Naive thymus-derived CD8-positive, alpha-beta T cell (primary cell): ENCODE measurements at regions not wholly inside any gene's neighbourhood (a gene's known extent, or its start where the extent isn't known, plus 50 kb on each side); places are given as distances from the start of the nearest gene placed in this dataset.
"Not testable (repeated sequence)": the region's sequence is repeated elsewhere in the genome, so short reads cannot be mapped to it uniquely, and the experiment has no call there.

Source experiments
- ATAC-seq, 2 donors: fragments of 150-1000 bp; cut with Tn5 transposase in 1 of 2; sonication (Bioruptor Pico), chemical (Tn5 transposase) in 1 of 2; 1 replicate in 1 of 2; 2 replicates in 1 of 2; pipeline ENCODE4 v1.10.0; 2021; ENCODE audit warnings: mild to moderate bottlenecking in 2 of 2, moderate library complexity in 2 of 2
- POLR2A ChIA-PET: fragments of 350-600 bp; sonication (Branson Sonifier 250); formaldehyde crosslinking; loops from one replicate; lab custom pipeline; 2021; ENCODE audit warnings: antibody characterized with exemption; lab: Charles Lee
- DNase-seq, 10 donors: peaks; one replicate each; pipeline versions ENCODE4 v3.0.0 to v3.0.0-alpha.2; 2020 to 2022
- H3K27ac Mint-ChIP-seq, 10 donors: one replicate each; pipeline ENCODE4 v1.8.0; 2020 to 2022; ENCODE audit warnings: mild to moderate bottlenecking in 10 of 10, mixed read lengths in 10 of 10, moderate library complexity in 4 of 10, inconsistent platforms in 1 of 10
- H3K27me3 Mint-ChIP-seq, 5 donors: one replicate each; pipeline ENCODE4 v1.8.0; 2021 to 2022; ENCODE audit warnings: mixed read lengths in 5 of 5
- H3K36me3 Mint-ChIP-seq, 3 donors: one replicate each; pipeline ENCODE4 v1.8.0; 2020 to 2022; ENCODE audit warnings: mixed read lengths in 3 of 3, mild to moderate bottlenecking in 2 of 3, inconsistent platforms in 1 of 3
- H3K4me1 Mint-ChIP-seq, 4 donors: one replicate each; pipeline ENCODE4 v1.8.0; 2021 to 2022; ENCODE audit warnings: mixed read lengths in 4 of 4
- H3K4me3 Mint-ChIP-seq, 10 donors: one replicate each; pipeline ENCODE4 v1.8.0; 2020 to 2022; ENCODE audit warnings: mild to moderate bottlenecking in 10 of 10, mixed read lengths in 10 of 10, moderate library complexity in 6 of 10, inconsistent platforms in 1 of 10
- H3K9me3 Mint-ChIP-seq, 9 donors: one replicate each; pipeline ENCODE4 v1.8.0; 2020 to 2022; ENCODE audit warnings: mixed read lengths in 9 of 9, mild to moderate bottlenecking in 3 of 9, inconsistent platforms in 1 of 9, moderate library complexity in 1 of 9

DNA sequence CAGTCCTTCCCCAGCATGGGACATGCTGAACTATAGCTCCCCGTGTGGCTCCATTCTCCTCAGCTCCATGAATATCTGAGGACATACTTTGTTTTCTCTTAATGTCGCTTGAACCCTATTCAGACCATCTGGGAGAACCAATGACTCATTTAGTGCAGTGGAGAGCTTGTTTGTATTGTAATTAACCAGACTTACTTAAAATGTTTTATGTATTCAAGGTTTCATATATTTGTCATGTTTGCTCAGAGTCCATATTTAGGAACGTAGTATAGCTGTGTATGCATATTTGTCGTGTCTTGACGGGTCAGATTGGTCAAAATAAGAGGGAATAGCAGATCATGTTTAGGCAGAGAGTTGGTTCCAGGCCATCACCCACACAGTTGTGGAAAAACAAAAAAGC lies 150.1 kb upstream of the NTRK2 start:
- Mint-ChIP-seq H3K27me3 (peaks cover 0 to 3% (median 0%) of the 10 kb centered on the region in 5 donors), H3K9me3 (peaks cover 1 to 20% (median 3%) of the 10 kb centered on the region in 9 donors), H3K4me3 (no peak overlapping the region), H3K36me3 (peaks cover 0 to 11% (median 0%) of the 10 kb centered on the region in 3 donors), H3K4me1 (no peaks in the 10 kb centered on the region), H3K27ac (no peak overlapping the region)
- POLR2A ChIA-PET: no interaction called here
- ATAC-seq (no peak), DNase-seq (no peak)

DNA sequence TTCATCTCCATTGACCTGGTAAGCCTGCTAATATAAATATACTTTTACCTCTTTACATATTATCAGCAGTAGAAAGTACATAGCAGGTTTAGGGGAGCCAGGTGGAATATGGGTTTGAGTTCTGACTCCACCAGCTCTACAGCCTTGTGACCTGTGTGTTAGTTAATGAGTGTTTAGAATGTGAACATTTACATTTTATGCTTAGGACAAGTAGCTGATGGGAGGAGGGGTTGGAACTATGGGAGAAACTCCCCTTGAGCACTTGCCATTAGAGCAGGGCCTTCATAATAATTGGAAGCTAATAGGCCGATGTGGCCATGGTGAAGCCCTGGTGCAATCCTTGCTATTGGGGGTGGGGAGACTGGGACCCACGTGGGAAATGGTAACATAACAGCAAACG lies 148.3 kb upstream of the NTRK2 start:
- H3K9me3 Mint-ChIP-seq: peaks cover 0 to 27% (median 11%) of the 10 kb centered on the region in 9 donors

DNA sequence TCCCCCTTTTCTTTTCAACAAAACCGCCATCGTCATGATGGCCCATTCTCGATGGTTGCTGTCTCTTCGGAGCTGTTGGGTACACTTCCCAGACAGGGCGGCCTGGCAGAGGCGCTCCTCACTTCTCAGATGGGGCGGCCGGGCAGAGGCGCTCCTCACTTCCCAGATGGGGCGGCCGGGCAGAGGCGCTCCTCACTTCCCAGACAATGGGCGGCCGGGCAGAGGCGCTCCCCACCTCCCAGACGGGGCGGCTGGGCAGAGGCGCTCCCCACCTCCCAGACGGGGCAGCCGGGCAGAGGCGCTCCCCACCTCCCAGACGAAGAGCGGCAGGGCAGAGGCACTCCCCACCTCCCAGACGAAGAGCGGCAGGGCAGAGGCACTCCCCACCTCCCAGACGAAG lies 143.3 kb upstream of the NTRK2 start:
- H3K4me3 Mint-ChIP-seq, H3K4me1 Mint-ChIP-seq, POLR2A ChIA-PET, DNase-seq, H3K27me3 Mint-ChIP-seq, ATAC-seq, H3K27ac Mint-ChIP-seq: not testable (repeated sequence)
- Mint-ChIP-seq H3K36me3 (peaks cover 0 to 12% (median 0%) of the 10 kb centered on the region in 3 donors), H3K9me3 (peaks cover 2 to 35% (median 22%) of the 10 kb centered on the region in 9 donors)

More for the DNA sequence above, 148.3 kb upstream of the NTRK2 start:
- Mint-ChIP-seq H3K36me3 (peaks cover 0 to 11% (median 0%) of the 10 kb centered on the region in 3 donors), H3K4me1 (no peaks in the 10 kb centered on the region), H3K4me3 (no peak overlapping the region), H3K27me3 (peaks cover 0 to 3% (median 0%) of the 10 kb centered on the region in 5 donors), H3K27ac (no peak overlapping the region)
- ATAC-seq: no peak
- DNase-seq: no peak
- POLR2A ChIA-PET: no interaction called here

DNA sequence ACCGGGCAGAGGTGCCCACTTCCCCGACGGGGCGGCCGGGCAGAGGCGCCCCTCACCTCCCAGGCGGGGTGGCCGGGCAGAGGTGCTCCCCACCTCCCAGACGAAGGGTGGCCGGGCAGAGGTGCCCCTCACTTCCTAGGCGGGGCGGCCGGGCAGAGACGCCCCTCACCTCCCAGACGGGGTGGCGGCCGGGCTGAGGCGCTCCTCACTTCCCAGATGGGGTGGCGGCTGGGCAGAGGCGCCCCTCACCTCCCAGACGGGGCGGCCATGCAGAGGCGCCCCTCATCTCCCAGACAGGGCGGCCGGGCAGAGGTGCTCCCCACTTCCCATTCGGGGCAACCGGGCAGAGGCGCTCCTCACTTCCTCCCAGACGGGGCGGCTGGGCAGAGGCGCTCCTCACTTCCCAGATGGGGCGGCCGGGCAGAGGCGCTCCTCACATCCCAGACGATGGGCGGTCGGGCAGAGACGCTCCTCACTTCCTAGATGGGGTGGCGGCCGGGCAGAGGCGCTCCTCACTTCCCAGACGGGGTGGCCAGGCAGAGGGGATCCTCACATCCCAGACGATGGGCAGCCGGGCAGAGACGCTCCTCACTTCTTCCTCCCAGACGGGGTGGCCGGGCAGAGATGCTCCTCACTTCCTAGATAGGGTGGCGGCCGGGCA lies 142.3 kb upstream of the NTRK2 start:
- not testable (repeated sequence) for DNase-seq, H3K4me3 Mint-ChIP-seq

DNA sequence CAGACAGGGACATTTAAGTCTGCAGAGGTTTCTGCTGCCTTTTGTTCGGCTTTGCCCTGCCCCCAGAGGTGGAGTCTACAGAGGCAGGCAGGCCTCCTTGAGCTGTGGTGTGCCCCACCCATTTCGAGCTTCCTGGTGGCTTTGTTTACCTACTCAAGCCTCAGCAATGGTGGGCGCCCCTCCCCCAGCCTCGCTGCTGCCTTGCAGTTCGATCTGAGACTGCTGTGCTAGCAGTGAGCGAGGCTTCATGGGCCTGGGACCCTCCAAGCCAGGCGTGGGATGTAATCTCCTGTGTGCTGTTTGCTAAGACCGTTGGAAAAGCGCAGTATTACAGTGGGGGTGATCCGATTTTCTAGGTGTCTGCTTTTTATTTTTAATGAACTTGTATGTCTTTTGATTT lies 133.6 kb upstream of the NTRK2 start:
- H3K27ac Mint-ChIP-seq, H3K4me1 Mint-ChIP-seq, ATAC-seq, DNase-seq, H3K27me3 Mint-ChIP-seq, H3K4me3 Mint-ChIP-seq, POLR2A ChIA-PET: not testable (repeated sequence)
- Mint-ChIP-seq H3K36me3 (peaks cover 0 to 14% (median 2%) of the 10 kb centered on the region in 3 donors), H3K9me3 (peaks cover 12 to 58% (median 34%) of the 10 kb centered on the region in 9 donors)

More for the DNA sequence above, 142.3 kb upstream of the NTRK2 start:
- H3K4me1 Mint-ChIP-seq, ATAC-seq, H3K27me3 Mint-ChIP-seq, POLR2A ChIA-PET, H3K27ac Mint-ChIP-seq: not testable (repeated sequence)
- Mint-ChIP-seq H3K9me3 (peaks cover 2 to 35% (median 22%) of the 10 kb centered on the region in 9 donors), H3K36me3 (peaks cover 0 to 12% (median 0%) of the 10 kb centered on the region in 3 donors)

DNA sequence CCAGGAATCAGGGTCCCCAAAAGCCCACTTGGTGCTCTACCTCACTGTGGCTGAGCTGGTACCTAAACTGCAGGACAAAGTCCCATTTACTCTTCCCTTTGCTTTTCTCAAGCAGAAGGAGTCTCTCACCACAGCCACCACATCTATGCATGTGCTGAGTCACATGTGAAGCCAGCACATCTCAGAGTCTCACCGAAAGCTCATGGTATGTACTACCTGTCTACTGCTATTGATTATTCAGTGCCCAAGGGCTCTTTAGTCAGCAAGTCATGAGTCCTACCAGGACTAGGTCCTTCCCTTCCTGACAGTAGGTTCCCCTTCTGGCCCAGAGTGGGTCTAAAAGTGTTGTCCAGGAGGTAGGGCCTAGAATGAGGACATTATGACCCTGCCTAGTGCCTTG lies 130.7 kb upstream of the NTRK2 start:
- Mint-ChIP-seq H3K4me3 (no peak overlapping the region), H3K9me3 (peaks cover 12 to 53% (median 27%) of the 10 kb centered on the region in 9 donors), H3K36me3 (peaks cover 0 to 14% (median 2%) of the 10 kb centered on the region in 3 donors), H3K27me3 (peaks cover 0 to 4% (median 0%) of the 10 kb centered on the region in 5 donors), H3K27ac (no peak overlapping the region), H3K4me1 (no peaks in the 10 kb centered on the region)
- ATAC-seq (no peak), DNase-seq (no peak)
- POLR2A ChIA-PET: no interaction called here

DNA sequence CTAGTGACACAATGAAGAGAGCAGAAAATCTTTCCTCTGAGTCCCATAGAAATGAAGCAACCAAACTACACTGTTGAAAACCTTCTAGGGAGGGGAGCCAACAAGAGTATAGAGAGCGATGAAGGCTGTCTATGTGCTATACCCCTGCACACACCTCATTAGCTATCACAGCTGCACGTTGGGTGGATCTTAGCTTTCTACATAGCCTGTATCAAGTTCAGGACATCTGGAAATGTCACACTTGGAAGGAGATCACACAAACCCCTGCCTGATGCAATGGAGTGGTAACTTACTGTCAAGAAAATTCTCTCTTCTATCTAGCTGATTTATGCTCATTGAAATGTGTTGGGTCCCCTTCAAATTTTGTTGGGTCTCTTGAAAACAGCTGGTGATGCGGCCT lies 127.0 kb upstream of the NTRK2 start:
- no peak for DNase-seq
- Mint-ChIP-seq H3K27me3 (peaks cover 0 to 6% (median 0%) of the 10 kb centered on the region in 5 donors), H3K4me1 (no peaks in the 10 kb centered on the region), H3K4me3 (no peak overlapping the region), H3K36me3 (peaks cover 0 to 9% (median 2%) of the 10 kb centered on the region in 3 donors), H3K9me3 (peaks cover 6 to 26% (median 12%) of the 10 kb centered on the region in 9 donors), H3K27ac (no peak overlapping the region)
- no peak for ATAC-seq
- POLR2A ChIA-PET: no interaction called here

DNA sequence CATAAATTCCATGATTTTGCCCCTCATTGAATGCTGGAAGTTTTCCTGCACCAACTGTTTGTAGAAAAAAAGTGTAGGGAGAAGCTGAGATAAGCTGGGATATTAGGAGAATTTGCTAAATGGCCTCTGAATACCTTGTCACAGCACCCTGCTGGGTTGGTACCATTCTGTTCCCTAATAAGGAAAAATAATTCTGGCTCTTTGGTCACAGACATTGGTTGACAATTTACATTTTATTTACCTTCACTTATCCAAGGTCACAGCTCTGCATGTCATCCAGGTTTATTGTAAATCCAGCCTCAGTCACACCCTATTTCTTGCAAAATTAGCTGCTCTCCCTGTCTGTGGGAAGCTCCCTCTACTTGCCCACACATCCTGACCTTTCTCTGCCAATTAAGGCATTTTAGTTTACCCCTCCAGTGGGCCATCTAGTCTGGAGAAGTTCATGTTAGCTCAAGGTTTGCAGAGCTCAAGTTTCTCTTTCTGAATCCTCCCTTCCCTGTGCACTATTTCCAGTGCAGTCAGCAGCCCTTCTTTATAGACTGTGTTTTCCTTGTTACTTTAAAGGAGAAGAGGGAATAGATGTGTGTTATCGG lies 115.4 kb upstream of the NTRK2 start:
- no peak for DNase-seq
- no peak overlapping the region for H3K27ac Mint-ChIP-seq
- POLR2A ChIA-PET: no interaction called here
- no peak for ATAC-seq
- no peak overlapping the region for H3K4me3 Mint-ChIP-seq
- H3K9me3 Mint-ChIP-seq: peaks cover 0 to 4% (median 0%) of the 10 kb centered on the region in 9 donors
- H3K36me3 Mint-ChIP-seq: no peaks in the 10 kb centered on the region
- peaks cover 6 to 33% (median 8%) of the 10 kb centered on the region in 5 donors for H3K27me3 Mint-ChIP-seq
- no peaks in the 10 kb centered on the region for H3K4me1 Mint-ChIP-seq

DNA sequence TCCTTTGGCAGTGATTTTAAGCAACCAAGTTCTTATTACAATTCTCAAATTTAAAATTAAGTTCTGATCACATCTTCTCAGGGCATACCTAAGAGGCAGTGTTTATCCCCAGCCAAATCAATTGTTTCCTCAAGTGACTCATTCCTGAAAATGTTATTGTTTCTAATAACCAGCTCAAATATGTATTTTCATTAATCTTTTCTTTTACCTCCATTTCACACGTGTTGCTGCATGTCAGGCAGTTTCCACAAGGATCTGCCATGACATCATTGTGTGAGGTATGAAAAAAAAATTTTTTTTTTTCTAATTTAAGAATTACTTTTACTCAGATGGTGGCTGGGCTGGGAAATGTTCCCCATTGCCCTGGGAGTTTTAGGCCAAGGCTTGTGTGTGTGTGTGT lies 113.0 kb upstream of the NTRK2 start:
- H3K27me3 Mint-ChIP-seq: peaks cover 3 to 33% (median 10%) of the 10 kb centered on the region in 5 donors
- H3K9me3 Mint-ChIP-seq: peaks cover 0 to 4% (median 0%) of the 10 kb centered on the region in 9 donors
- no peaks in the 10 kb centered on the region for H3K4me1 Mint-ChIP-seq
- H3K4me3 Mint-ChIP-seq: no peak overlapping the region
- POLR2A ChIA-PET: no interaction called here
- DNase-seq: no peak
- H3K36me3 Mint-ChIP-seq: no peaks in the 10 kb centered on the region
- no peak for ATAC-seq
- H3K27ac Mint-ChIP-seq: no peak overlapping the region

DNA sequence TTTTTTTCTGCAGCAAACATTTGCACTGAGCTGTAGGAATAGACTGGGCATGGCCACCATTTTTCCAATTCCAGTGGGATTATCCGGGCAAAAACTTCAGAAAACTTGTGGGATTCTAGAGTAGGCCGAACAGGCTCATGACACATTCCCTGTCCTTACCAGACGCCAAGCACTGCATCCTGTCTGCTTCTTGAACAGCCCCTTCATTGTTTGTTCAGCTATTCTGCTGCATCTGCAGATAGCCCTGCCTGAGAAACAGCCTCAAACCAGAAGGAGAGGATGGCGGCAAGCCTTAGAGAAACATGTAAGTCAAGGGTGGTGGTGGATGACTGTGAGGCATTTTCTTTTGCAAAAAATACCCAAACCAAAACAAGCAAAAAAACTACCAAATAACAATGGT lies 111.8 kb upstream of the NTRK2 start:
- POLR2A ChIA-PET: no interaction called here
- Mint-ChIP-seq H3K4me1 (no peaks in the 10 kb centered on the region), H3K4me3 (no peak overlapping the region), H3K27ac (no peak overlapping the region), H3K27me3 (peaks cover 6 to 33% (median 14%) of the 10 kb centered on the region in 5 donors), H3K9me3 (peaks cover 0 to 3% (median 0%) of the 10 kb centered on the region in 9 donors), H3K36me3 (no peaks in the 10 kb centered on the region)
- no peak for DNase-seq
- no peak for ATAC-seq

DNA sequence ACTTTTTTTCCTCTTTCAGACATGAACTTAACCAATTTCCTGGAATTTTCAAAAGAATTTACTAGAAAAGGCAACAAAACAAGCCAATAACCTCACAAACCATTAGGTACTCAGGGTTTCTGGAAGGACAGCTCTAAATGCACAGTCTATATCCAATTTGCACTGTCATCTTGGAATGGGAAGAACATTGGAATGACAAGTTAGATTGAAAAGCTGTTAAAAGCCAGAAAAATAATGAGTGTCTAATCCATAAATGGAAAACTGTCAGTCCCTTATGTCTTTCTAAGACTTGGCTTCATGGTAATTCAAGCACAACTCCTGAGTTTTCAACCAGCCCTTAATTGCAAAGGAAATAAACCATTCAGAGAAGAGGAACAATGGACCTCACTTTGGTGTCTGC lies 105.8 kb upstream of the NTRK2 start:
- H3K9me3 Mint-ChIP-seq: peaks cover 0 to 4% (median 0%) of the 10 kb centered on the region in 9 donors
- POLR2A ChIA-PET: no interaction called here
- DNase-seq (no peak), ATAC-seq (no peak)
- H3K27ac Mint-ChIP-seq: no peak overlapping the region
- H3K27me3 Mint-ChIP-seq: peaks cover 5 to 17% (median 6%) of the 10 kb centered on the region in 5 donors
- H3K4me3 Mint-ChIP-seq: no peak overlapping the region
- H3K36me3 Mint-ChIP-seq: no peaks in the 10 kb centered on the region
- H3K4me1 Mint-ChIP-seq: peaks cover 0 to 2% (median 0%) of the 10 kb centered on the region in 4 donors

DNA sequence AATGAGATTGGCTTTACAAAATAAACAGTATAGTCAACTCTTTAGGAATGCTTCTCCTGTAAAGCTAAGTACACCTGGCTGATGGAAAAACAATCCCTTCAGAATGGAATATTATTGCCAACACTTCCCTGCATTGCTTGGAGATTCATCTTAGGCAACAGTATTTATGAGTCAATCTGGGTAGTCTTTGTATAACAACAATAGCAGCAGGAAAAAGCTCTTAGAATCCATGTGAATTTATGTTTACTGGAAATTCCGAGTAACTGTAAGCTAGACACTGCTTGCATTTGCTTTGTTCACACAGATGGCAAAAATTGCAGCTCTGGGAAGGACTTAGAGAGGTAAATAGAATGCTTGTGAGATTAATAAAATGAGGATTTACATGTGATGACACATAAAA lies 101.7 kb upstream of the NTRK2 start:
- H3K9me3 Mint-ChIP-seq: peaks cover 0 to 6% (median 0%) of the 10 kb centered on the region in 9 donors
- ATAC-seq: no peak

DNA sequence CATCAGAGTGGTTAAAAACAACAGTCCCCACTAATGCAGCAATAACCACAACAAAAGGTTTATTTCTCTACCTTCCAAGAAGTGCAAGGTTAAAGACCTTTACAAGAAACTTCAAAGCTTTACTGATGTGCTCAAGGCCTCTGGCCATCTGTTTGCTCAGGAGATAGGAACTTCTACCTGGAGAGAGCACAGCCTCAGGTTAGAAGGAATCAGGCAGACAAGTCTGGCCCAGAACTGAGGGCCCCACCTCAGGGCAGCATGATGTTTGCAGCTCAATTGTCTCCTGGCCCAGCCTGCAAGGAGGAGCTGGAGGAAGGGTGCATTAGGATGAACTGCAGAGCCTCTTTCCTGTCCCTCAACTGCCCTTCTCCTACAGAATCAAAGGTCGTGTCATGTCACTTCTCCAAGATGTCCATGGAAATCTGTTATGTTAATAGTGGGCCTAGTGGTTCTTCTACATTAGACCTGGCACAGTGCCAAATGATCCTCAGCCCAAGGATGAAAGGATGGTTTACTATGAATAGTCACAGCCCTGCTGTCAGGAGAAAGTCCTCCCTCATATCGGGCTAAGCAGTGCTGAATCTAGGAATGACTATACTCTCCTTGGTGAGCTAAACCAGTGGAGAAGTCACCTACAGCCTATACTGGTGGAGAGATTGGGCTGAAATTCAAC lies 98.9 kb upstream of the NTRK2 start:
- H3K4me3 Mint-ChIP-seq: no peak overlapping the region
- H3K9me3 Mint-ChIP-seq: peaks cover 0 to 4% (median 0%) of the 10 kb centered on the region in 9 donors
- DNase-seq (no peak), ATAC-seq (no peak)
- H3K27ac Mint-ChIP-seq: no peak overlapping the region
- peaks cover 0 to 5% (median 0%) of the 10 kb centered on the region in 4 donors for H3K4me1 Mint-ChIP-seq
- POLR2A ChIA-PET: no interaction called here
- H3K36me3 Mint-ChIP-seq: no peaks in the 10 kb centered on the region
- peaks cover 0 to 27% (median 7%) of the 10 kb centered on the region in 5 donors for H3K27me3 Mint-ChIP-seq

More for the DNA sequence above, 101.7 kb upstream of the NTRK2 start:
- Mint-ChIP-seq H3K27ac (no peak overlapping the region), H3K4me1 (peaks cover 0 to 2% (median 0%) of the 10 kb centered on the region in 4 donors), H3K36me3 (no peaks in the 10 kb centered on the region), H3K27me3 (peaks cover 0 to 18% (median 2%) of the 10 kb centered on the region in 5 donors), H3K4me3 (no peak overlapping the region)
- POLR2A ChIA-PET: no interaction called here
- DNase-seq: no peak
